HEK293 (cell line): ENCODE measurements at regions not wholly inside any gene's neighbourhood (a gene's known extent, or its start where the extent isn't known, plus 50 kb on each side); places are given as distances from the start of the nearest gene placed in this dataset.

Source experiments
- CTCF ChIA-PET: fragments of 350-600 bp; formaldehyde crosslinking; extraction: SDS; loops from one replicate; lab custom pipeline; 2021; ENCODE audit warnings: antibody characterized with exemption; lab: Yijun Ruan, JAX
- POLR2A ChIA-PET: fragments of 300-600 bp; formaldehyde crosslinking; extraction: SDS; loops from one replicate; lab custom pipeline; 2020; ENCODE audit warnings: antibody characterized with exemption, inconsistent platforms; lab: Yijun Ruan, JAX
- H3K27ac ChIP-seq: fragments of 200-500 bp; sonication (Bioruptor generic); 2 replicates; pipeline ENCODE4 v1.5.1; 2014; ENCODE audit warnings: low read depth, low read length, control low read depth, inconsistent platforms; ENCODE audit errors: extremely low read depth
- H3K36me3 ChIP-seq, 2 experiments: fragments of 200-500 bp in 1 of 2; sonication (Bioruptor generic) in 1 of 2; 1 replicate in 1 of 2; 2 replicates in 1 of 2; pipeline ENCODE4 v1.5.1; 2014 to 2017; ENCODE audit warnings: inconsistent platforms in 2 of 2, low read length in 2 of 2; ENCODE audit not compliant: control insufficient read depth in 2 of 2, insufficient read depth in 1 of 2
- H3K4me1 ChIP-seq: fragments of 200-500 bp; sonication (Bioruptor generic); 2 replicates; pipeline ENCODE4 v1.5.1; 2014; ENCODE audit warnings: mild to moderate bottlenecking, low read length, inconsistent platforms; ENCODE audit not compliant: control insufficient read depth, insufficient read depth
- H3K4me3 ChIP-seq: 2 replicates; pipeline ENCODE4 v1.5.1; 2011; ENCODE audit warnings: low read depth, mild to moderate bottlenecking, control low read depth, low read length, moderate library complexity
- H3K9me3 ChIP-seq: fragments of 200-500 bp; sonication (Bioruptor generic); 2 replicates; pipeline ENCODE4 v1.5.1; 2014; ENCODE audit warnings: low read depth, low read length, inconsistent platforms; ENCODE audit not compliant: control insufficient read depth, insufficient read depth
- GLIS2 ChIP-seq: fragments of 450-650 bp; formaldehyde crosslinking; IDR thresholded peaks from 2 replicates; pipeline ENCODE4 v1.5.1; 2016; ENCODE audit warnings: missing biosample characterization, missing genetic modification characterization
- IKZF3 ChIP-seq: fragments of 450-650 bp; IDR thresholded peaks from 2 replicates; pipeline ENCODE4 v1.5.0; 2018; ENCODE audit warnings: missing biosample characterization, mild to moderate bottlenecking, missing genetic modification characterization, moderate library complexity
- KLF17 ChIP-seq: fragments of 450-650 bp; formaldehyde crosslinking; IDR thresholded peaks from 2 replicates; pipeline ENCODE4 v1.5.1; 2016; ENCODE audit warnings: missing biosample characterization, missing genetic modification characterization
- MYNN ChIP-seq: fragments of 450-650 bp; formaldehyde crosslinking; IDR thresholded peaks from 2 replicates; pipeline ENCODE4 v1.5.1; 2016; ENCODE audit warnings: missing biosample characterization, missing genetic modification characterization, borderline replicate concordance
- RBAK ChIP-seq: fragments of 450-650 bp; formaldehyde crosslinking; IDR thresholded peaks from 2 replicates; pipeline ENCODE4 v1.5.1; 2016; ENCODE audit warnings: missing biosample characterization, missing genetic modification characterization
- REST ChIP-seq: fragments of 450-650 bp; formaldehyde crosslinking; IDR thresholded peaks from 2 replicates; pipeline ENCODE4 v1.5.1; 2016; ENCODE audit warnings: missing biosample characterization, missing genetic modification characterization
- TCF7L2 ChIP-seq: IDR thresholded peaks from 2 replicates; pipeline ENCODE4 v1.6.1; 2011; ENCODE audit warnings: low read depth, mild to moderate bottlenecking, inconsistent platforms, low read length, moderate library complexity, borderline replicate concordance
- TSHZ1 ChIP-seq: fragments of 450-650 bp; formaldehyde crosslinking; IDR thresholded peaks from 2 replicates; pipeline ENCODE4 v1.5.1; 2016; ENCODE audit warnings: missing biosample characterization, missing genetic modification characterization, borderline replicate concordance
- ZIC2 ChIP-seq: fragments of 450-650 bp; formaldehyde crosslinking; IDR thresholded peaks from 2 replicates; pipeline ENCODE4 v1.5.1; 2016; ENCODE audit warnings: missing biosample characterization, missing genetic modification characterization
- ZNF132 ChIP-seq: fragments of 450-650 bp; formaldehyde crosslinking; IDR thresholded peaks from 2 replicates; pipeline ENCODE4 v1.5.1; 2017; ENCODE audit warnings: missing biosample characterization, missing genetic modification characterization, borderline replicate concordance
- ZNF140 ChIP-seq: fragments of 450-650 bp; formaldehyde crosslinking; IDR thresholded peaks from 2 replicates; pipeline ENCODE4 v1.5.1; 2016; ENCODE audit warnings: missing biosample characterization, missing genetic modification characterization
- ZNF184 ChIP-seq: fragments of 450-650 bp; IDR thresholded peaks from 2 replicates; pipeline ENCODE4 v1.5.1; 2018; ENCODE audit warnings: missing biosample characterization, mild to moderate bottlenecking, missing genetic modification characterization
- ZNF350 ChIP-seq: fragments of 450-650 bp; formaldehyde crosslinking; IDR thresholded peaks from 2 replicates; pipeline ENCODE4 v1.5.0; 2017; ENCODE audit warnings: missing biosample characterization, mild to moderate bottlenecking, missing genetic modification characterization
- ZNF404 ChIP-seq: fragments of 450-650 bp; formaldehyde crosslinking; IDR thresholded peaks from 2 replicates; pipeline ENCODE4 v1.5.1; 2017; ENCODE audit warnings: missing biosample characterization, missing genetic modification characterization
- ZNF426 ChIP-seq: fragments of 450-650 bp; formaldehyde crosslinking; IDR thresholded peaks from 2 replicates; pipeline ENCODE4 v1.5.1; 2017; ENCODE audit warnings: missing biosample characterization, missing genetic modification characterization, mild to moderate bottlenecking, inconsistent platforms, moderate library complexity
- ZNF555 ChIP-seq: fragments of 450-650 bp; formaldehyde crosslinking; conservative IDR thresholded peaks from 2 replicates; pipeline ENCODE4 v1.5.1; 2017; ENCODE audit warnings: missing biosample characterization, mild to moderate bottlenecking, missing genetic modification characterization, inconsistent platforms
- ZNF561 ChIP-seq: fragments of 450-650 bp; IDR thresholded peaks from 2 replicates; pipeline ENCODE4 v1.5.1; 2018; ENCODE audit warnings: missing biosample characterization, missing genetic modification characterization, borderline replicate concordance
- ZNF610 ChIP-seq: fragments of 450-650 bp; formaldehyde crosslinking; IDR thresholded peaks from 2 replicates; pipeline ENCODE4 v1.5.1; 2016; ENCODE audit warnings: missing biosample characterization, missing genetic modification characterization, borderline replicate concordance
- ZNF623 ChIP-seq: fragments of 450-650 bp; formaldehyde crosslinking; IDR thresholded peaks from 2 replicates; pipeline ENCODE4 v1.5.1; 2016; ENCODE audit warnings: missing biosample characterization, missing genetic modification characterization
- ZNF664 ChIP-seq: fragments of 450-650 bp; formaldehyde crosslinking; IDR thresholded peaks from 2 replicates; pipeline ENCODE4 v1.5.1; 2016; ENCODE audit warnings: missing biosample characterization, missing genetic modification characterization
- ZNF777 ChIP-seq: fragments of 450-650 bp; formaldehyde crosslinking; IDR thresholded peaks from 2 replicates; pipeline ENCODE4 v1.5.1; 2017; ENCODE audit warnings: missing biosample characterization, missing genetic modification characterization, borderline replicate concordance
- ZSCAN16 ChIP-seq: fragments of 450-650 bp; formaldehyde crosslinking; IDR thresholded peaks from 2 replicates; pipeline ENCODE4 v1.5.1; 2016; ENCODE audit warnings: missing biosample characterization, missing genetic modification characterization

- no peak for TF ChIP-seq TCF7L2
- TF ChIP-seq IKZF3 = no peak
- TF ChIP-seq ZNF610 (tag by site-specific recombination) = no peak
- no peak for TF ChIP-seq KLF17 (tag by site-specific recombination)
- TF ChIP-seq REST (tag by site-specific recombination) = no peak
- no peak for TF ChIP-seq ZNF350
- TF ChIP-seq GLIS2 (tag by site-specific recombination) = no peak
- TF ChIP-seq ZNF561 (tag by site-specific recombination) = no peak
- TF ChIP-seq RBAK (tag by site-specific recombination) = no peak
- TF ChIP-seq ZNF426 (tag by site-specific recombination) = no peak
Observed at GRCh38 chr14:66140213-66140918, 345.8 kb upstream of the CCDC196 start (continued).

GRCh38 chr14:66140963-66141362, 345.2 kb upstream of the CCDC196 start:
- H3K4me1 ChIP-seq = no peaks in the 10 kb centered on the region
- TF ChIP-seq ZSCAN16 (tag by site-specific recombination) = no peak
- TF ChIP-seq ZNF555 = no peak

GRCh38 chr14:66141733-66142132, 344.4 kb upstream of the CCDC196 start:
- TF ChIP-seq ZIC2 (tag by site-specific recombination) (peak; percentile 59), ZNF140 (tag by site-specific recombination) (no peak)
- ChIA-PET CTCF (no interaction called here), POLR2A (no interaction called here)
- no peak overlapping the region for H3K4me3 ChIP-seq
- H3K27ac ChIP-seq = no peak overlapping the region
- no peaks in the 10 kb centered on the region for H3K4me1 ChIP-seq
- H3K9me3 ChIP-seq = no peaks in the 10 kb centered on the region
- H3K36me3 ChIP-seq = no peaks in the 10 kb centered on the region

More at GRCh38 chr14:66140963-66141362, 345.2 kb upstream of the CCDC196 start:
- CTCF ChIA-PET = no interaction called here
- Histone ChIP-seq H3K36me3 (no peaks in the 10 kb centered on the region), H3K27ac (no peak overlapping the region), H3K9me3 (no peaks in the 10 kb centered on the region), H3K4me3 (no peak overlapping the region)
- POLR2A ChIA-PET = no interaction called here

- Histone ChIP-seq H3K4me3 (no peak overlapping the region), H3K4me1 (no peaks in the 10 kb centered on the region), H3K9me3 (no peaks in the 10 kb centered on the region), H3K27ac (no peak overlapping the region), H3K36me3 (no peaks in the 10 kb centered on the region)
- CTCF ChIA-PET = interaction anchor here (0.7 kb wide), 1 partner anchor 519 kb away, joined by 3 read pairs; no protein-coding TSS in a partner anchor
- POLR2A ChIA-PET = no interaction called here
- no peak for TF ChIP-seq TSHZ1 (tag by site-specific recombination)
- no peak for TF ChIP-seq ZNF623 (tag by site-specific recombination)
- TF ChIP-seq ZNF184 (tag by site-specific recombination) = no peak
- no peak for TF ChIP-seq ZNF777 (tag by site-specific recombination)
- no peak for TF ChIP-seq ZNF132 (tag by site-specific recombination)
- TF ChIP-seq ZNF404 = no peak
- TF ChIP-seq MYNN (tag by site-specific recombination) = no peak
- TF ChIP-seq ZNF664 (tag by site-specific recombination) = no peak
Observed at GRCh38 chr14:66143387-66144112, 342.6 kb upstream of the CCDC196 start.
